Ramos (cell line): ENCODE measurements at regions not wholly inside any gene's neighbourhood (a gene's known extent, or its start where the extent isn't known, plus 50 kb on each side); places are given as distances from the start of the nearest gene placed in this dataset.
"Not testable (repeated sequence)": the region's sequence is repeated elsewhere in the genome, so short reads cannot be mapped to it uniquely, and the experiment has no call there.

ENCODE experiments used
- in situ Hi-C: fragments of 300-500 bp; cut with MboI; formaldehyde crosslinking; loops from one replicate; pipeline ENCODE4 v1.14.3; 2022; ENCODE audit warnings: low sequenced_read_pairs; ENCODE audit not compliant: unreplicated experiment

GRCh38 chrX:39251995-39252394 lies 450.7 kb downstream of the MID1IP1 start:
- in situ Hi-C loops, result no loop called here

- in situ Hi-C loops, result no loop called here
Observed at GRCh38 chrX:39253551-39253950, 452.3 kb downstream of the MID1IP1 start.

GRCh38 chrX:39258331-39258730 lies 457.1 kb downstream of the MID1IP1 start:
- in situ Hi-C loops, result no loop called here

DNA sequence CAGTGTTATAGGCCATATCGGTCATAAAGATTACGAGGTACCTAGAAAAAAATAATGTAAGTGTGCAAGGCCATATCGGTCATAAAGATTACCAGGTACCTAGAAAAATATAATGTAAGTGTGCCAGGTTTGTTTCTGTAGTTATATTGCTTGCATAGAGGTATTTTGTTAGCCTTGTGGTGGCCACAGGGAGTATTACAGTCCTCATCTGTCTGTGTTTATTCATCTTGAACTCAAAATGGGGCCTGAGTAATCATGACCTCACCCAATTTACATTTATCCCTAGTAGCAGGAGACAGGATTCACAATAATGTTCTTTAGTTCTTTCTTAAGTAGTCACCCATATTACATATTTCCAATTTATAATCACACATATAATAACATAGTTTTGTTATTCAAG lies 459.7 kb downstream of the MID1IP1 start:
- in situ Hi-C loops, result no loop called here

- in situ Hi-C loops, result no loop called here
Observed at GRCh38 chrX:39261446-39262147, 460.3 kb downstream of the MID1IP1 start.

GRCh38 chrX:39262641-39263040 lies 461.4 kb downstream of the MID1IP1 start:
- in situ Hi-C loops, result no loop called here

- in situ Hi-C loops, result no loop called here
Observed at GRCh38 chrX:39264023-39264422, 462.8 kb downstream of the MID1IP1 start.

DNA sequence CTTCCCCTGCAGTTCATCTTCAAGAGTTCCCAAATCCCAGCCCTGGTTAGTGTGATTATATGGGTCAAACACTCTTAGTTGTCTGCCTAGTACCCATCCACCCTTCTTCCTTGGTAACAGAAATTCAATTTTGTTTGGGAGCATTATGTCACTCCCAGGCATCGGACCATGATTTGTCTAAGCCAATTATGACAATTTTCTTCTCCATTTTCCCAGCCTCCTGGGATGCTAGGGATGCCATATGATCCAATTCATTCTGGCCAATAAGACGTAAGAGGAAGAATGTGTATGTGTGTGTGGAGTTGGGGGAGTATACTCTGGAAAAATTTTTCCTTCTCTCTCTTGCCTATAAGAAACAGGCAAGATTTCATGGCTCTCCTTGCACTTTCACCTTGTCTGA lies 465.9 kb downstream of the MID1IP1 start:
- in situ Hi-C loops, result no loop called here

- in situ Hi-C loops, result no loop called here
Observed at GRCh38 chrX:39268207-39268606, 466.9 kb downstream of the MID1IP1 start.

GRCh38 chrX:39275500-39276068 lies 474.3 kb downstream of the MID1IP1 start:
- in situ Hi-C loops, result no loop called here

DNA sequence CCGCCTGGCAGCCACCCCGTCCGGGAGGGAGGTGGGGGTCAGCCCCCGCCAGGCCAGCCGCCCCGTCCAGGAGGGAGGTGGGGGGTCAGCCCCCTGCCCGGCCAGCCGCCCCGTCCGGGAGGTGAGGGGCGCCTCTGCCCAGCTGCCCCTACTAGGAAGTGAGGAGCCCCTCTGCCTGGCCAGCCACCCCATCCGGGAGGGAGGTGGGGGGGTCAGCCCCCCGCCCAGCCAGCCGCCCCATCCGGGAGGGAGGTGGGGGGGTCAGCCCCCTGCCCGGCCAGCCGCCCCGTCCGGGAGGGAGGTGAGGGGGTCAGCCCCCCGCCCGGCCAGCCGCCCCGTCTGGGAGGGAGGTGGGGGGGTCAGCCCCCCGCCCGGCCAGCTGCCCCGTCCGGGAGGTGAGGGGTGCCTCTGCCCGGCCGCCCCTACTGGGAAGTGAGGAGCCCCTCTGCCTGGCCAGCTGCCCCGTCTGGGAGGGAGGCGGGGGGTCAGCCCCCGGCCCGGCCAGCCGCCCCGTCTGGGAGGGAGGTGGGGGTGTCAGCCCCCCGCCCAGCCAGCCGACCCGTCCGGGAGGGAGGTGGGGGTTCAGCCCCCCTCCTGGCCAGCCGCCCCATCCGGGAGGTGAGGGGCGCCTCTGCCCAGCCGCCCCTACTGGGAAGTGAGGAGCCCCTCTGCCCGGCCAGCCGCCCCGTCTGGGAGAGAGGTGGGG lies 476.6 kb downstream of the MID1IP1 start:
- in situ Hi-C loops, result not testable (repeated sequence)

- in situ Hi-C loops, result no loop called here
Observed at GRCh38 chrX:39283239-39283638, 482.0 kb downstream of the MID1IP1 start.

GRCh38 chrX:39288592-39288991 lies 487.3 kb downstream of the MID1IP1 start:
- in situ Hi-C loops, result no loop called here

DNA sequence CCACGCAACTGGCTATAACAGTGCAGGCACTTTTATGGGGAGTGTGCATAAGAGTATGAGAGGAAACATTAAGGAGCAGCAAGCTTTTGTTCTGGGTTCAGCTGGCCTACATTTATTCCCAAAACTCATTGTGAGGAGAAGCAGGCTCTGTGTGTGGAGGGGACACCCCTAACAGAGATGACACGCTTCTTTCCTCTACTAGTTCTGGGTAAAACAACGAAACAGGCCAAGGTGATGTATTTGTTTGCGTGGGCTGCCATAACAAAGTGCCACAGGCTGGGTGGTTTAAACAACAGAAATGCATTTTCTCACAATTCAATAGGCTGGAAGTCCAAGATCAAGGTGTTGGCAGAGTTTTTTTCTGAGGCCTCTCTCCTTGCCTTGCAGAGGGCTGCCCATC lies 488.6 kb downstream of the MID1IP1 start:
- in situ Hi-C loops, result no loop called here

GRCh38 chrX:39293203-39293602 lies 491.9 kb downstream of the MID1IP1 start:
- in situ Hi-C loops, result no loop called here

GRCh38 chrX:39296472-39296871 lies 495.2 kb downstream of the MID1IP1 start:
- in situ Hi-C loops, result no loop called here

GRCh38 chrX:39298821-39299220 lies 497.6 kb downstream of the MID1IP1 start:
- in situ Hi-C loops, result no loop called here

DNA sequence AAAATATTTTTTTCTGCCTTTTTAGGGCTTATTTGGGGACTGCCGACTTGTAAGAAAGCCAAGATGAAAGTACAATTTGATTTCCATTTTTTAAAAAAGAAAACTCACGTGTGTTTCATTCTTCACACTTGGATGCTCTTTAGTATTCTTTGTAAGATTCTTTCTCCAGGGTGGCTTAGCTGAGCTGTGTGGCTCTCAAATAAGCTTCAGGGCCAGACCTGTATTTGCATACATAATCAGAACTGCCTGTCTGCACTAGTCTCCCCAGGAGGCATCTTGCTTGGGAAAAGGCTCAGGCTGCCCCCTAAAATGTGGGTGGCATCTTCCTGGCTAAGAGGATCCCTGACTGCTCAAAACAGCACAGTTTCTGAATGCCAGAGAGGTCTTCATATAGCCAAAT lies 498.4 kb downstream of the MID1IP1 start:
- in situ Hi-C loops, result no loop called here

GRCh38 chrX:39301036-39301435 lies 499.8 kb downstream of the MID1IP1 start:
- in situ Hi-C loops, result no loop called here

DNA sequence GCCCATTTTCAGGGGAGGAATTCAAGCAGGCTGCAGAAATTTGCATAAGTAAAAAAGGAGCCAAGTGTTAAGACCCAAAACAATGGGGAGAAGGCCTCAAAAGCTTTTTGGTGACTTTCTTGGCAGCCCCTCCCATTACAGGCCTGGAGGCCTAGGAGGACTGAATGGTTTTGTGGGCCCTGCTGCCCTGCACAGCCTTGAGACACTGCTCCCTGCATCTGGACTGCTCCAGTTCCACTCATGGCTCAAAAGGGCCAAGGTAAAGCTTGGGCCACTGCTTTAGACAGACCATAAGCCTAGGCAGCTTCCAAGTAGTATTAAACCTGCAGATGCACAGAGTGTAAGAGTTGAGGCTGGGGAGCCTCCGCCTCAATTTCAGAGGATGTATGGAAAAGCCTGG lies 501.6 kb downstream of the MID1IP1 start:
- in situ Hi-C loops, result no loop called here

GRCh38 chrX:39304746-39305145 lies 503.5 kb downstream of the MID1IP1 start:
- in situ Hi-C loops, result no loop called here

GRCh38 chrX:39307488-39307887 lies 506.2 kb downstream of the MID1IP1 start:
- in situ Hi-C loops, result no loop called here
